Skeletal muscle tissue (tissue), 3 donors: ENCODE measurements at regions not wholly inside any gene's neighbourhood (a gene's known extent, or its start where the extent isn't known, plus 50 kb on each side); places are given as distances from the start of the nearest gene placed in this dataset.
"Not testable (repeated sequence)": the region's sequence is repeated elsewhere in the genome, so short reads cannot be mapped to it uniquely, and the experiment has no call there.

Experiments used
- H3K27ac ChIP-seq: one replicate; pipeline ENCODE4 v1.7.0; 2013; ENCODE audit warnings: mild to moderate bottlenecking, low read depth, low read length, inconsistent platforms
- H3K27me3 ChIP-seq, 3 donors: one replicate each; pipeline ENCODE4 v1.7.0; 2013; ENCODE audit warnings: low read length in 3 of 3; ENCODE audit not compliant: control insufficient read depth in 3 of 3, insufficient read depth in 3 of 3
- H3K36me3 ChIP-seq, 3 donors: one replicate each; pipeline ENCODE4 v1.7.0; 2013; ENCODE audit warnings: low read length in 3 of 3; ENCODE audit not compliant: control insufficient read depth in 3 of 3, insufficient read depth in 3 of 3
- H3K4me1 ChIP-seq, 3 donors: one replicate each; pipeline ENCODE4 v1.7.0; 2013; ENCODE audit warnings: low read length in 3 of 3, mild to moderate bottlenecking in 3 of 3; ENCODE audit not compliant: control insufficient read depth in 3 of 3, insufficient read depth in 3 of 3
- H3K4me3 ChIP-seq, 3 donors: one replicate each; pipeline ENCODE4 v1.7.0; 2013; ENCODE audit warnings: low read length in 3 of 3
- H3K9ac ChIP-seq, 3 donors: one replicate each; pipeline ENCODE4 v1.7.0; 2013; ENCODE audit warnings: low read length in 3 of 3, mild to moderate bottlenecking in 3 of 3, moderate library complexity in 2 of 3, low read depth in 1 of 3
- H3K9me3 ChIP-seq, 3 donors: one replicate each; pipeline ENCODE4 v1.7.0; 2013; ENCODE audit warnings: low read length in 3 of 3; ENCODE audit not compliant: control insufficient read depth in 3 of 3
- donor health status: Osteomylitis.

- Histone ChIP-seq H3K4me3 (no peak overlapping the region), H3K27me3 (no peaks in the 10 kb centered on the region), H3K27ac (no peak overlapping the region), H3K36me3 (no peaks in the 10 kb centered on the region), H3K4me1 (no peaks in the 10 kb centered on the region), H3K9me3 (peaks cover 0 to 7% (median 4%) of the 10 kb centered on the region in 3 donors), H3K9ac (no peak overlapping the region)
Measured at GRCh38 chr3:10635446-10636076, 130.2 kb upstream of the ATP2B2 start.

GRCh38 chr3:10637342-10637741, 132.0 kb upstream of the ATP2B2 start:
- Histone ChIP-seq H3K4me1 (no peaks in the 10 kb centered on the region), H3K9ac (no peak overlapping the region), H3K4me3 (no peak overlapping the region), H3K27me3 (no peaks in the 10 kb centered on the region), H3K36me3 (no peaks in the 10 kb centered on the region), H3K27ac (no peak overlapping the region), H3K9me3 (peaks cover 0 to 7% (median 4%) of the 10 kb centered on the region in 3 donors)

GRCh38 chr3:10638466-10638865, 133.1 kb upstream of the ATP2B2 start:
- H3K27ac ChIP-seq: no peak overlapping the region
- H3K9ac ChIP-seq: no peak overlapping the region
- no peaks in the 10 kb centered on the region for H3K27me3 ChIP-seq
- H3K9me3 ChIP-seq: peaks cover 0 to 7% (median 4%) of the 10 kb centered on the region in 3 donors
- no peaks in the 10 kb centered on the region for H3K4me1 ChIP-seq
- no peaks in the 10 kb centered on the region for H3K36me3 ChIP-seq
- no peak overlapping the region for H3K4me3 ChIP-seq

- Histone ChIP-seq H3K27me3 (peaks cover 0 to 5% (median 0%) of the 10 kb centered on the region in 3 donors), H3K36me3 (no peaks in the 10 kb centered on the region), H3K4me1 (no peaks in the 10 kb centered on the region)
Measured at GRCh38 chr3:10641760-10642159, 136.4 kb upstream of the ATP2B2 start.

GRCh38 chr3:10644189-10644588, 138.8 kb upstream of the ATP2B2 start:
- no peaks in the 10 kb centered on the region for H3K4me1 ChIP-seq
- H3K9me3 ChIP-seq: peaks cover 0 to 2% (median 0%) of the 10 kb centered on the region in 3 donors
- no peak overlapping the region for H3K9ac ChIP-seq
- H3K27me3 ChIP-seq: peaks cover 0 to 5% (median 0%) of the 10 kb centered on the region in 3 donors
- no peak overlapping the region for H3K27ac ChIP-seq
- no peak overlapping the region for H3K4me3 ChIP-seq
- no peaks in the 10 kb centered on the region for H3K36me3 ChIP-seq

More at GRCh38 chr3:10641760-10642159, 136.4 kb upstream of the ATP2B2 start:
- Histone ChIP-seq H3K9me3 (peaks cover 0 to 7% (median 2%) of the 10 kb centered on the region in 3 donors), H3K27ac (no peak overlapping the region), H3K9ac (no peak overlapping the region), H3K4me3 (no peak overlapping the region)

GRCh38 chr3:10645800-10646199, 140.4 kb upstream of the ATP2B2 start:
- H3K36me3 ChIP-seq: no peaks in the 10 kb centered on the region
- H3K9ac ChIP-seq: no peak overlapping the region
- no peak overlapping the region for H3K27ac ChIP-seq
- no peaks in the 10 kb centered on the region for H3K9me3 ChIP-seq
- peaks cover 0 to 5% (median 0%) of the 10 kb centered on the region in 3 donors for H3K27me3 ChIP-seq
- H3K4me1 ChIP-seq: no peaks in the 10 kb centered on the region
- H3K4me3 ChIP-seq: no peak overlapping the region

GRCh38 chr3:10646531-10647335, 141.3 kb upstream of the ATP2B2 start:
- H3K4me3 ChIP-seq: no peak overlapping the region
- no peak overlapping the region for H3K27ac ChIP-seq
- no peaks in the 10 kb centered on the region for H3K9me3 ChIP-seq
- no peaks in the 10 kb centered on the region for H3K36me3 ChIP-seq
- peaks cover 0 to 5% (median 0%) of the 10 kb centered on the region in 3 donors for H3K27me3 ChIP-seq
- H3K4me1 ChIP-seq: no peaks in the 10 kb centered on the region
- no peak overlapping the region for H3K9ac ChIP-seq

GRCh38 chr3:10647376-10647775, 142.0 kb upstream of the ATP2B2 start:
- Histone ChIP-seq H3K9ac (no peak overlapping the region), H3K36me3 (no peaks in the 10 kb centered on the region), H3K4me3 (no peak overlapping the region), H3K27me3 (peaks cover 0 to 5% (median 0%) of the 10 kb centered on the region in 3 donors), H3K9me3 (no peaks in the 10 kb centered on the region), H3K4me1 (no peaks in the 10 kb centered on the region), H3K27ac (no peak overlapping the region)

- Histone ChIP-seq H3K4me3 (no peak overlapping the region), H3K36me3 (no peaks in the 10 kb centered on the region), H3K9ac (no peak overlapping the region), H3K9me3 (no peaks in the 10 kb centered on the region), H3K27me3 (peaks cover 0 to 5% (median 0%) of the 10 kb centered on the region in 3 donors), H3K4me1 (no peaks in the 10 kb centered on the region), H3K27ac (no peak overlapping the region)
Measured at GRCh38 chr3:10648181-10648580, 142.8 kb upstream of the ATP2B2 start.

- not testable (repeated sequence) for H3K4me3 ChIP-seq, H3K36me3 ChIP-seq, H3K27me3 ChIP-seq, H3K9ac ChIP-seq, H3K9me3 ChIP-seq, H3K27ac ChIP-seq, H3K4me1 ChIP-seq
Measured at GRCh38 chr3:10649463-10649862, 144.1 kb upstream of the ATP2B2 start.
